GM04503 (cell line): ENCODE measurements at regions not wholly inside any gene's neighbourhood (a gene's known extent, or its start where the extent isn't known, plus 50 kb on each side); places are given as distances from the start of the nearest gene placed in this dataset.
"Not testable (repeated sequence)": the region's sequence is repeated elsewhere in the genome, so short reads cannot be mapped to it uniquely, and the experiment has no call there.

Source experiments
- DNase-seq: peaks from one replicate; pipeline ENCODE4 v3.0.0-alpha.2; 2012; ENCODE audit warnings: low read depth

GRCh38 chr20:52434453-52434852 is 242.9 kb upstream of the ZFP64 start:
- DNase-seq: no peak

GRCh38 chr20:52434041-52434425 is 242.5 kb upstream of the ZFP64 start:
- no peak for DNase-seq

- no peak for DNase-seq
Observed at GRCh38 chr20:52433326-52434040, 241.9 kb upstream of the ZFP64 start.

- no peak for DNase-seq
Observed at GRCh38 chr20:52432740-52433139, 241.2 kb upstream of the ZFP64 start.

GRCh38 chr20:52429029-52429428 is 237.4 kb upstream of the ZFP64 start:
- no peak for DNase-seq

GRCh38 chr20:52427960-52428359 is 236.4 kb upstream of the ZFP64 start:
- no peak for DNase-seq

- DNase-seq: no peak
Observed at GRCh38 chr20:52426856-52427255, 235.3 kb upstream of the ZFP64 start.

- DNase-seq: no peak
Observed at GRCh38 chr20:52425701-52426100, 234.1 kb upstream of the ZFP64 start.

- DNase-seq: no peak
Observed at GRCh38 chr20:52425253-52425652, 233.7 kb upstream of the ZFP64 start.

- not testable (repeated sequence) for DNase-seq
Observed at GRCh38 chr20:52424357-52424942, 232.9 kb upstream of the ZFP64 start.

GRCh38 chr20:52423536-52424140 is 232.1 kb upstream of the ZFP64 start:
- DNase-seq: not testable (repeated sequence)

- DNase-seq: no peak
Observed at GRCh38 chr20:52422574-52423336, 231.2 kb upstream of the ZFP64 start.

- DNase-seq: no peak
Observed at GRCh38 chr20:52420805-52421204, 229.2 kb upstream of the ZFP64 start.

GRCh38 chr20:52419205-52419604 is 227.6 kb upstream of the ZFP64 start:
- DNase-seq: no peak

- DNase-seq: no peak
Observed at GRCh38 chr20:52416953-52417352, 225.4 kb upstream of the ZFP64 start.

GRCh38 chr20:52411611-52412010 is 220.0 kb upstream of the ZFP64 start:
- no peak for DNase-seq

GRCh38 chr20:52410731-52411234 is 219.2 kb upstream of the ZFP64 start:
- no peak for DNase-seq

GRCh38 chr20:52410182-52410647 is 218.6 kb upstream of the ZFP64 start:
- peak; percentile 55 for DNase-seq

- DNase-seq: no peak
Observed at GRCh38 chr20:52405986-52406385, 214.4 kb upstream of the ZFP64 start.

GRCh38 chr20:52405417-52405816 is 213.8 kb upstream of the ZFP64 start:
- DNase-seq: no peak

- DNase-seq: no peak
Observed at GRCh38 chr20:52404671-52405070, 213.1 kb upstream of the ZFP64 start.

GRCh38 chr20:52402950-52403349 is 211.4 kb upstream of the ZFP64 start:
- no peak for DNase-seq
